Astrocyte (in vitro differentiated cells and primary cell): ENCODE measurements at regions not wholly inside any gene's neighbourhood (a gene's known extent, or its start where the extent isn't known, plus 50 kb on each side); places are given as distances from the start of the nearest gene placed in this dataset.

Experiments used
- DNase-seq: peaks from one replicate; pipeline ENCODE4 v3.0.0-alpha.2; 2010; ENCODE audit warnings: low read depth
- FAIRE-seq: peaks from 2 replicates; lab custom pipeline; 2011; peaks lifted over from hg19 to GRCh38; lab: Jason Lieb, UNC
- H2AFZ ChIP-seq: 2 replicates; pipeline ENCODE4 v1.6.0; 2012; ENCODE audit warnings: low read depth, low read length, inconsistent platforms
- H3K27ac ChIP-seq: 2 replicates; pipeline ENCODE4 v1.5.1; 2011; ENCODE audit warnings: low read depth, low read length, inconsistent platforms
- H3K27me3 ChIP-seq: 2 replicates; pipeline ENCODE4 v1.6.0; 2011; ENCODE audit warnings: low read length, inconsistent platforms; ENCODE audit not compliant: insufficient read depth
- H3K36me3 ChIP-seq: 2 replicates; pipeline ENCODE4 v1.5.1; 2011; ENCODE audit warnings: low read length, inconsistent platforms; ENCODE audit not compliant: insufficient read depth
- H3K4me1 ChIP-seq: 2 replicates; pipeline ENCODE4 v1.5.1; 2011; ENCODE audit warnings: low read length, inconsistent platforms; ENCODE audit not compliant: insufficient read depth
- H3K4me2 ChIP-seq: 2 replicates; pipeline ENCODE4 v1.6.0; 2012; ENCODE audit warnings: low read length, inconsistent platforms
- H3K4me3 ChIP-seq: 2 replicates; pipeline ENCODE4 v1.5.1; 2011; ENCODE audit warnings: low read depth, mild to moderate bottlenecking, low read length, inconsistent platforms; ENCODE audit not compliant: insufficient read depth
- H3K79me2 ChIP-seq: 2 replicates; pipeline ENCODE4 v1.6.0; 2012; ENCODE audit warnings: mild to moderate bottlenecking, low read length, inconsistent platforms; ENCODE audit not compliant: insufficient read depth
- H3K9ac ChIP-seq: 2 replicates; pipeline ENCODE4 v1.6.0; 2012; ENCODE audit warnings: mild to moderate bottlenecking, low read length, inconsistent platforms
- H3K9me3 ChIP-seq: 2 replicates; pipeline ENCODE4 v1.5.1; 2012; ENCODE audit warnings: low read depth, mild to moderate bottlenecking, low read length, inconsistent platforms; ENCODE audit not compliant: insufficient read depth
- H4K20me1 ChIP-seq: 2 replicates; pipeline ENCODE4 v1.6.0; 2012; ENCODE audit warnings: low read length, inconsistent platforms; ENCODE audit not compliant: insufficient read depth
- H3K27ac Mint-ChIP-seq: one replicate; pipeline ENCODE4 v1.8.0; 2021; ENCODE audit warnings: mild to moderate bottlenecking, mixed read lengths; ENCODE audit not compliant: unreplicated experiment
- H3K27me3 Mint-ChIP-seq: one replicate; pipeline ENCODE4 v1.8.0; 2021; ENCODE audit warnings: low read depth, mixed read lengths; ENCODE audit not compliant: unreplicated experiment
- H3K36me3 Mint-ChIP-seq: one replicate; pipeline ENCODE4 v1.8.0; 2021; ENCODE audit warnings: low read depth, mixed read lengths; ENCODE audit not compliant: unreplicated experiment
- H3K4me1 Mint-ChIP-seq: one replicate; pipeline ENCODE4 v1.8.0; 2021; ENCODE audit warnings: low read depth, mixed read lengths; ENCODE audit not compliant: unreplicated experiment
- H3K4me3 Mint-ChIP-seq: one replicate; pipeline ENCODE4 v1.8.0; 2021; ENCODE audit warnings: mild to moderate bottlenecking, moderate library complexity, mixed read lengths; ENCODE audit not compliant: unreplicated experiment
- H3K9me3 Mint-ChIP-seq: one replicate; pipeline ENCODE4 v1.8.0; 2021; ENCODE audit warnings: mild to moderate bottlenecking, mixed read lengths; ENCODE audit not compliant: unreplicated experiment
- CTCF ChIP-seq: IDR thresholded peaks from 2 replicates; pipeline ENCODE4 v1.5.1; 2011; ENCODE audit warnings: low read depth, mild to moderate bottlenecking, inconsistent platforms, low read length, moderate library complexity; ENCODE audit not compliant: insufficient read depth
- EZH2 ChIP-seq: IDR thresholded peaks from 2 replicates; pipeline ENCODE4 v1.6.1; 2012; ENCODE audit warnings: mild to moderate bottlenecking, low read length, inconsistent platforms; ENCODE audit not compliant: insufficient read depth

- H3K79me2 ChIP-seq, result no peaks in the 10 kb centered on the region
- H3K36me3 ChIP-seq, result no peaks in the 10 kb centered on the region
- Mint-ChIP-seq H3K27ac (no peak overlapping the region), H3K9me3 (peaks cover 19% of the 10 kb centered on the region), H3K4me1 (peaks cover 3% of the 10 kb centered on the region), H3K27me3 (no peaks in the 10 kb centered on the region), H3K4me3 (no peak overlapping the region), H3K36me3 (no peaks in the 10 kb centered on the region)
- H3K27me3 ChIP-seq, result no peaks in the 10 kb centered on the region
- no peak overlapping the region for H3K9ac ChIP-seq
- H3K27ac ChIP-seq, result no peak overlapping the region
- no peaks in the 10 kb centered on the region for H3K9me3 ChIP-seq
- no peak overlapping the region for H2AFZ ChIP-seq
- H3K4me1 ChIP-seq, result no peaks in the 10 kb centered on the region
- H4K20me1 ChIP-seq, result no peaks in the 10 kb centered on the region
- no peak for FAIRE-seq
- TF ChIP-seq EZH2, result no peak
- no peak for DNase-seq
- H3K4me2 ChIP-seq, result no peak overlapping the region
- no peak overlapping the region for H3K4me3 ChIP-seq
Observed at GRCh38 chr10:107585630-107586029, 421.1 kb upstream of the SORCS1 start.

DNA sequence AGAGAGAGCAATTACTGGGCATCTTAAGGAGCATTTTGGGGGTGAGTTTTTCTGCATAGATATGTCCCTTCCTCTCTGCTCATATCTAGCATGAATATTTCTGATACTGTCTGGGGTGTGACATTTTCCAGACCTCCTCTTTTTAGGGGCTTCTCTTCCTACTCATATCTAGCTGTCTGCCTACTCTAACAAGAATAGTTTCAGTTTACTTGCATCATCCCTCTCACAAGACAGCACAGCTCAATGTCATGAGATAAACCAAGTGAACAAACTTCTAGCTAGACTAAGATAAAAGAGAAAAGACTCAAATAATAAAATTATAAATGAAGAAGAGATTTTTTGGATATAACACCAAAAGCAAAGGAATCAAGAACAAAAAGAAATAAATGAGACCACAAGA is 419.5 kb upstream of the SORCS1 start:
- Histone ChIP-seq H3K27me3 (no peaks in the 10 kb centered on the region), H3K27ac (no peak overlapping the region), H4K20me1 (no peaks in the 10 kb centered on the region), H3K4me1 (no peaks in the 10 kb centered on the region), H3K79me2 (no peaks in the 10 kb centered on the region), H2AFZ (no peak overlapping the region), H3K9ac (no peak overlapping the region), H3K4me3 (no peak overlapping the region), H3K9me3 (no peaks in the 10 kb centered on the region), H3K36me3 (no peaks in the 10 kb centered on the region), H3K4me2 (no peak overlapping the region)
- no peak overlapping the region for H3K4me3 Mint-ChIP-seq
- no peak for FAIRE-seq
- no peaks in the 10 kb centered on the region for H3K36me3 Mint-ChIP-seq
- DNase-seq, result no peak
- peak overlapping the region; percentile 5 for H3K27ac Mint-ChIP-seq
- no peaks in the 10 kb centered on the region for H3K27me3 Mint-ChIP-seq
- TF ChIP-seq CTCF (no peak), EZH2 (no peak)
- H3K4me1 Mint-ChIP-seq, result peaks cover 2% of the 10 kb centered on the region
- peaks cover 19% of the 10 kb centered on the region for H3K9me3 Mint-ChIP-seq

- H3K36me3 Mint-ChIP-seq, result no peaks in the 10 kb centered on the region
- no peaks in the 10 kb centered on the region for H3K27me3 Mint-ChIP-seq
- H2AFZ ChIP-seq, result no peak overlapping the region
- H3K9me3 ChIP-seq, result no peaks in the 10 kb centered on the region
- H3K4me3 Mint-ChIP-seq, result no peak overlapping the region
- no peak overlapping the region for H3K4me3 ChIP-seq
- H3K4me1 Mint-ChIP-seq, result no peaks in the 10 kb centered on the region
- TF ChIP-seq EZH2 (no peak), CTCF (no peak)
- no peaks in the 10 kb centered on the region for H3K4me1 ChIP-seq
- H3K27ac ChIP-seq, result no peak overlapping the region
- H3K36me3 ChIP-seq, result no peaks in the 10 kb centered on the region
- no peak overlapping the region for H3K27ac Mint-ChIP-seq
- H3K27me3 ChIP-seq, result no peaks in the 10 kb centered on the region
- no peak overlapping the region for H3K9ac ChIP-seq
- H3K79me2 ChIP-seq, result no peaks in the 10 kb centered on the region
- FAIRE-seq (no peak), DNase-seq (no peak)
- H4K20me1 ChIP-seq, result no peaks in the 10 kb centered on the region
- H3K4me2 ChIP-seq, result no peak overlapping the region
- H3K9me3 Mint-ChIP-seq, result peaks cover 4% of the 10 kb centered on the region
Observed at GRCh38 chr10:107579970-107580369, 415.5 kb upstream of the SORCS1 start.
